ENCODE measurements at regions not wholly inside any gene's neighbourhood (a gene's known extent, or its start where the extent isn't known, plus 50 kb on each side); places are given as distances from the start of the nearest gene placed in this dataset.
"Not testable (repeated sequence)": the region's sequence is repeated elsewhere in the genome, so short reads cannot be mapped to it uniquely, and the experiment has no call there.

DNA sequence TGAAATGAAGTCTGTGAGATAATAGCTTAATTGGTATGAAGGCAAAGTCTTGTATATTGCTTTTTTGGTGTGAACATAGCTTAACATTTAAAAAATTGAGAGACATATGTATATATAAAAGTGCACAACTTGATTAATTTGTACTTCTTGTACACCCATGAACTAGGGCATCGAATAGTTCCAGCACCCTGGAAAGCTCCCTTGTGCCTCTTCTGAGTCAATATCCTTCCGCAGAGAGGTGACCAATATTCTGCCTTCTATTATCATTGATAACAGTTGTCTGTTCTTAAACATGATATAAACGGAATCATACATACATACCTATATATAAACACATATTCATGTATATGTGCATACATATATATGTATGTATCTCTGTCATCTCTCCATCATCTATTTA lies 185.4 kb downstream of the PHF2 start:
- no peaks in the 10 kb centered on the region for H3K27me3 ChIP-seq (ENCODE audit: control insufficient read depth, low read length)
- no peaks in the 10 kb centered on the region for H3K79me2 ChIP-seq (ENCODE audit: control insufficient read depth, low read length)
- H3K27ac ChIP-seq (ENCODE audit: low read depth, low read length): no peak overlapping the region
- TF ChIP-seq CTCF (IDR thresholded peaks at IDR 0.05; ENCODE audit: low read depth, low read length, poor library complexity, severe bottlenecking) (no peak), EZH2phosphoT487 (IDR thresholded peaks at IDR 0.05; ENCODE audit: borderline replicate concordance, low read length) (no peak)
- H3K4me1 ChIP-seq (ENCODE audit: control insufficient read depth, low read length): no peaks in the 10 kb centered on the region
- no peaks in the 10 kb centered on the region for H3K36me3 ChIP-seq (ENCODE audit: control insufficient read depth, low read length)
- H4K20me1 ChIP-seq (ENCODE audit: control insufficient read depth, insufficient read depth, low read depth, low read length): no peaks in the 10 kb centered on the region
- H3F3A ChIP-seq (ENCODE audit: control insufficient read depth, insufficient read depth): no peaks in the 10 kb centered on the region
- H3K4me2 ChIP-seq (ENCODE audit: low read length): no peak overlapping the region
- no peaks in the 10 kb centered on the region for H3K9me2 ChIP-seq (replicated peaks; ENCODE audit: control insufficient read depth, low read length)
- no peak overlapping the region for H3K4me3 ChIP-seq (ENCODE audit: low read length)
- no peaks in the 10 kb centered on the region for H3K9me3 ChIP-seq (ENCODE audit: control insufficient read depth, insufficient read depth, low read length)

DNA sequence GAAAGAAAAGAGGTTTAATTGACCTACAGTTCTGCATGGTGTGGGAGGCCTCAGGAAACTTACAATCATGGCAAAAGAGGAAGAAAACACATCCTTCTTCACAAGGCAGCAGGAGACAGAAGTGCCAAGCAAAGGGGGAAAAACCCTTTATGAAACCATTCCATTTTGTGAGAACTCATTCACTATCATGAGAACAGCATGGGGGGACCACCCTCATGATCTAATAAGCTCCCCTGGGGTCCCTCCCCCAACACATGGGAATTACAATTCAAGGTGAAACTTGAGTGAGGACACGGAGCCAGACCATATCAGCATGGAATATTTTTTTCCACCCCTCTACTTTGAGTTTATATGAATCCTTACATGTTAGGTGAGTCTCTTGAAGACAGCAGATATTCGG lies 173.7 kb downstream of the PHF2 start:
- H3F3A ChIP-seq (ENCODE audit: control insufficient read depth, insufficient read depth): no peaks in the 10 kb centered on the region
- no peaks in the 10 kb centered on the region for H4K20me1 ChIP-seq (ENCODE audit: control insufficient read depth, insufficient read depth, low read depth, low read length)
- H3K4me1 ChIP-seq (ENCODE audit: control insufficient read depth, low read length): no peaks in the 10 kb centered on the region
- no peak overlapping the region for H3K27ac ChIP-seq (ENCODE audit: low read depth, low read length)
- H3K9me2 ChIP-seq (replicated peaks; ENCODE audit: control insufficient read depth, low read length): no peaks in the 10 kb centered on the region
- peaks cover 33% of the 10 kb centered on the region for H3K9me3 ChIP-seq (ENCODE audit: control insufficient read depth, insufficient read depth, low read length)
- H3K4me2 ChIP-seq (ENCODE audit: low read length): no peak overlapping the region
- no peaks in the 10 kb centered on the region for H3K27me3 ChIP-seq (ENCODE audit: control insufficient read depth, low read length)
- H3K4me3 ChIP-seq (ENCODE audit: low read length): no peak overlapping the region
- H3K36me3 ChIP-seq (ENCODE audit: control insufficient read depth, low read length): no peaks in the 10 kb centered on the region
- TF ChIP-seq CTCF (IDR thresholded peaks at IDR 0.05; ENCODE audit: low read depth, low read length, poor library complexity, severe bottlenecking): no peak
- no peak for TF ChIP-seq EZH2phosphoT487 (IDR thresholded peaks at IDR 0.05; ENCODE audit: borderline replicate concordance, low read length)
- H3K79me2 ChIP-seq (ENCODE audit: control insufficient read depth, low read length): no peaks in the 10 kb centered on the region

DNA sequence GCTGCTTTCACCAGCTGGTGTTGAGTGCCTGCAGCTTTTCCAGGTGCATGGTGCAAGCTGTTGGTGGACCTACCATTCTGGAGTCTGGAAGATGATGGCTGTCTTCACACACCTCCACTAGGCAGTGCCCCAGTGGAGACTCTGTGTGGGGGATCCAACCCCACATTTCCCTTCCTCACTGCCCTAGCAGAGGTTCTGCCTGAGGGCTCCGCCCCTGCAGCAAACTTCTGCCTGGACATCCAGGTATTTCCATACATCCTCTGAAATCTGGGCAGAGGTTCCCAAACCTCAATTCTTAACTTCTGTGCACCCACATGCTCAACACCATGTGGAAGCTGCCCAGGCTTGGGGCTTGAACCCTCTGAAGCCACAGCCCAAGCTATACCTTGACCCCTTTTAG lies 172.4 kb downstream of the PHF2 start:
- H4K20me1 ChIP-seq (ENCODE audit: control insufficient read depth, insufficient read depth, low read depth, low read length); H3F3A ChIP-seq (ENCODE audit: control insufficient read depth, insufficient read depth); H3K4me1 ChIP-seq (ENCODE audit: control insufficient read depth, low read length); H3K4me3 ChIP-seq (ENCODE audit: low read length); H3K4me2 ChIP-seq (ENCODE audit: low read length); H3K27ac ChIP-seq (ENCODE audit: low read depth, low read length); H3K9me2 ChIP-seq (replicated peaks; ENCODE audit: control insufficient read depth, low read length); H3K27me3 ChIP-seq (ENCODE audit: control insufficient read depth, low read length); H3K79me2 ChIP-seq (ENCODE audit: control insufficient read depth, low read length); H3K36me3 ChIP-seq (ENCODE audit: control insufficient read depth, low read length): not testable (repeated sequence)
- H3K9me3 ChIP-seq (ENCODE audit: control insufficient read depth, insufficient read depth, low read length): peaks cover 33% of the 10 kb centered on the region

DNA sequence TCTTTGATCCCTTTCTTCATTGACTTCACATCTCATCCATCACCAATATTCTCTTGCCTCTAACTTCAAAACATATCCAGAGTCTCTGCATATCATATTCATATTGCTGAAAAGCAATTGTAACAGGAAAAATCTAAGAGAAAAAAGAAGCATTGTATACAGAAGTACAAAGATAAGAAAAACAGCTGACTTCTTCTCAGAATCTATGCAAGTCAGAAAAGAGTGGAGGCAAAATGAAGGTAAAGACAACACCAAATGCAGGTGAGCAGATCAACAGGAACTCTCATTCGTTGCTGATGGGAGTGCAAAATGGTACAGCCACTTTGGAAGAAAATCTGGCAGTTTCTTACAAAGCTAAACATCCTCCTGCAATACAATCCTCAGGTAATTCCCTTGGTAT lies 155.6 kb downstream of the PHF2 start:
- H3K27me3 ChIP-seq (ENCODE audit: control insufficient read depth, low read length): no peaks in the 10 kb centered on the region
- H3F3A ChIP-seq (ENCODE audit: control insufficient read depth, insufficient read depth): no peaks in the 10 kb centered on the region
- H3K9me2 ChIP-seq (replicated peaks; ENCODE audit: control insufficient read depth, low read length): no peaks in the 10 kb centered on the region
- no peak overlapping the region for H3K4me2 ChIP-seq (ENCODE audit: low read length)
- H3K36me3 ChIP-seq (ENCODE audit: control insufficient read depth, low read length): no peaks in the 10 kb centered on the region
- H3K4me3 ChIP-seq (ENCODE audit: low read length): no peak overlapping the region
- H3K4me1 ChIP-seq (ENCODE audit: control insufficient read depth, low read length): no peaks in the 10 kb centered on the region
- TF ChIP-seq CTCF (IDR thresholded peaks at IDR 0.05; ENCODE audit: low read depth, low read length, poor library complexity, severe bottlenecking) (no peak), EZH2phosphoT487 (IDR thresholded peaks at IDR 0.05; ENCODE audit: borderline replicate concordance, low read length) (no peak)
- no peak overlapping the region for H3K27ac ChIP-seq (ENCODE audit: low read depth, low read length)
- H4K20me1 ChIP-seq (ENCODE audit: control insufficient read depth, insufficient read depth, low read depth, low read length): no peaks in the 10 kb centered on the region
- peaks cover 9% of the 10 kb centered on the region; the same call in 1 of the 2 replicates for H3K9me3 ChIP-seq (ENCODE audit: control insufficient read depth, insufficient read depth, low read length)
- no peaks in the 10 kb centered on the region for H3K79me2 ChIP-seq (ENCODE audit: control insufficient read depth, low read length)

All from DOHH2 (cell line).